ENCODE measurements at regions not wholly inside any gene's neighbourhood (a gene's known extent, or its start where the extent isn't known, plus 50 kb on each side); places are given as distances from the start of the nearest gene placed in this dataset.
"Not testable (repeated sequence)": the region's sequence is repeated elsewhere in the genome, so short reads cannot be mapped to it uniquely, and the experiment has no call there.

- no peak for DNase-seq (ENCODE audit: low read depth in 4 of 4, low spot score in 3 of 4)
Measured at GRCh38 chr2:138066139-138066806, 102.0 kb downstream of the HNMT start.

- DNase-seq (ENCODE audit: low read depth in 4 of 4, low spot score in 3 of 4) = no peak
Measured at GRCh38 chr2:138066841-138067240, 102.6 kb downstream of the HNMT start.

- not testable (repeated sequence) for DNase-seq (ENCODE audit: low read depth in 4 of 4, low spot score in 3 of 4)
Measured at GRCh38 chr2:138068669-138069068, 104.4 kb downstream of the HNMT start.

GRCh38 chr2:138071042-138071719 lies 106.9 kb downstream of the HNMT start:
- not testable (repeated sequence) for DNase-seq (ENCODE audit: low read depth in 4 of 4, low spot score in 3 of 4)

- DNase-seq (ENCODE audit: low read depth in 4 of 4, low spot score in 3 of 4) = no peak
Measured at GRCh38 chr2:138071720-138072719, 107.7 kb downstream of the HNMT start.

- no peak for DNase-seq (ENCODE audit: low read depth in 4 of 4, low spot score in 3 of 4)
Measured at GRCh38 chr2:138078153-138078552, 113.9 kb downstream of the HNMT start.

- DNase-seq (ENCODE audit: low read depth in 4 of 4, low spot score in 3 of 4) = no peak
Measured at GRCh38 chr2:138079976-138080375, 115.7 kb downstream of the HNMT start.

- no peak for DNase-seq (ENCODE audit: low read depth in 4 of 4, low spot score in 3 of 4)
Measured at GRCh38 chr2:138081225-138082073, 117.2 kb downstream of the HNMT start.

GRCh38 chr2:138084206-138084605 lies 119.9 kb downstream of the HNMT start:
- DNase-seq (ENCODE audit: low read depth in 4 of 4, low spot score in 3 of 4) = no peak

GRCh38 chr2:138085441-138085840 lies 121.2 kb downstream of the HNMT start:
- DNase-seq (ENCODE audit: low read depth in 4 of 4, low spot score in 3 of 4) = not testable (repeated sequence)

- DNase-seq (ENCODE audit: low read depth in 4 of 4, low spot score in 3 of 4) = no peak
Measured at GRCh38 chr2:138086576-138086975, 122.3 kb downstream of the HNMT start.

GRCh38 chr2:138087751-138088593 lies 123.7 kb downstream of the HNMT start:
- peak in 1 of 4 donors; percentile 10 for DNase-seq (ENCODE audit: low read depth in 4 of 4, low spot score in 3 of 4)

GRCh38 chr2:138090330-138090729 lies 126.1 kb downstream of the HNMT start:
- DNase-seq (ENCODE audit: low read depth in 4 of 4, low spot score in 3 of 4) = no peak

- DNase-seq (ENCODE audit: low read depth in 4 of 4, low spot score in 3 of 4) = no peak
Measured at GRCh38 chr2:138093455-138093854, 129.2 kb downstream of the HNMT start.

GRCh38 chr2:138094031-138094430 lies 129.8 kb downstream of the HNMT start:
- DNase-seq (ENCODE audit: low read depth in 4 of 4, low spot score in 3 of 4) = no peak

- DNase-seq (ENCODE audit: low read depth in 4 of 4, low spot score in 3 of 4) = no peak
Measured at GRCh38 chr2:138095336-138095735, 131.1 kb downstream of the HNMT start.

- DNase-seq (ENCODE audit: low read depth in 4 of 4, low spot score in 3 of 4) = not testable (repeated sequence)
Measured at GRCh38 chr2:138099288-138099687, 135.0 kb downstream of the HNMT start.

- no peak for DNase-seq (ENCODE audit: low read depth in 4 of 4, low spot score in 3 of 4)
Measured at GRCh38 chr2:138101718-138102117, 137.4 kb downstream of the HNMT start.

- DNase-seq (ENCODE audit: low read depth in 4 of 4, low spot score in 3 of 4) = no peak
Measured at GRCh38 chr2:138102664-138103063, 138.4 kb downstream of the HNMT start.
